GM23338 (cell line): ENCODE measurements at regions not wholly inside any gene's neighbourhood (a gene's known extent, or its start where the extent isn't known, plus 50 kb on each side); places are given as distances from the start of the nearest gene placed in this dataset.

Experiments
- ATAC-seq: fragments of 200-7000 bp; cut with Tn5 transposase; 3 replicates; pipeline ENCODE4 v1.9.1; 2020
- DNase-seq: peaks from one replicate; pipeline ENCODE4 v3.0.0-alpha.2; 2015; ENCODE audit warnings: low spot score
- H2AFZ ChIP-seq: fragments of 200-600 bp; sonication (generic); 2 replicates; pipeline ENCODE4 v1.8.0; 2016; ENCODE audit warnings: antibody characterized with exemption, mild to moderate bottlenecking, moderate library complexity
- H3F3A ChIP-seq: fragments of 200-600 bp; sonication (generic); replicated peaks from 2 replicates; pipeline ENCODE4 v1.8.0; 2017; ENCODE audit warnings: antibody characterized with exemption, mixed run types, low read depth
- H3K27ac ChIP-seq: fragments of 200-600 bp; sonication (generic); 2 replicates; pipeline ENCODE4 v1.6.1; 2016; ENCODE audit warnings: low read depth
- H3K27me3 ChIP-seq: fragments of 200-600 bp; sonication (generic); 2 replicates; pipeline ENCODE4 v1.8.0; 2016; ENCODE audit warnings: mild to moderate bottlenecking, mixed run types, moderate library complexity; ENCODE audit not compliant: insufficient read depth
- H3K36me3 ChIP-seq: fragments of 200-600 bp; sonication (generic); 2 replicates; pipeline ENCODE4 v1.8.0; 2016; ENCODE audit warnings: mild to moderate bottlenecking; ENCODE audit not compliant: insufficient read depth
- H3K4me1 ChIP-seq: fragments of 200-600 bp; sonication (generic); 2 replicates; pipeline ENCODE4 v1.8.0; 2016; ENCODE audit warnings: mild to moderate bottlenecking, moderate library complexity; ENCODE audit not compliant: insufficient read depth
- H3K4me2 ChIP-seq: fragments of 200-600 bp; sonication (generic); 2 replicates; pipeline ENCODE4 v1.7.1; 2017; ENCODE audit warnings: mixed run types
- H3K4me3 ChIP-seq: fragments of 200-600 bp; sonication (generic); 2 replicates; pipeline ENCODE4 v1.6.1; 2016; ENCODE audit warnings: mixed run types
- H3K79me2 ChIP-seq: fragments of 200-600 bp; sonication (generic); replicated peaks from 2 replicates; pipeline ENCODE4 v1.8.0; 2017; ENCODE audit warnings: mild to moderate bottlenecking; ENCODE audit not compliant: insufficient read depth
- H3K9me2 ChIP-seq: fragments of 200-600 bp; sonication (generic); 2 replicates; pipeline ENCODE4 v1.8.0; 2017; ENCODE audit not compliant: insufficient read depth
- H4K20me1 ChIP-seq: fragments of 200-600 bp; sonication (generic); replicated peaks from 2 replicates; pipeline ENCODE4 v1.8.0; 2017; ENCODE audit warnings: mild to moderate bottlenecking; ENCODE audit not compliant: insufficient read depth
- H3K27ac Mint-ChIP-seq: 2 replicates; pipeline ENCODE4 v1.8.0; 2020; ENCODE audit warnings: inconsistent platforms, mild to moderate bottlenecking, moderate library complexity, mixed read lengths
- H3K27me3 Mint-ChIP-seq: 3 replicates; pipeline ENCODE4 v1.8.0; 2022; ENCODE audit warnings: low read depth, mild to moderate bottlenecking, moderate library complexity, mixed read lengths, inconsistent platforms; ENCODE audit not compliant: insufficient read depth, poor library complexity
- H3K36me3 Mint-ChIP-seq: 3 replicates; pipeline ENCODE4 v1.8.0; 2021; ENCODE audit warnings: low read depth, mild to moderate bottlenecking, inconsistent platforms, moderate library complexity, mixed read lengths
- H3K4me1 Mint-ChIP-seq: 3 replicates; pipeline ENCODE4 v1.8.0; 2020; ENCODE audit warnings: mild to moderate bottlenecking, inconsistent platforms, mixed read lengths
- H3K4me3 Mint-ChIP-seq: 3 replicates; pipeline ENCODE4 v1.8.0; 2021; ENCODE audit warnings: moderate library complexity, mild to moderate bottlenecking, inconsistent platforms, mixed read lengths
- H3K9me3 Mint-ChIP-seq: 3 replicates; pipeline ENCODE4 v1.8.0; 2020; ENCODE audit warnings: moderate library complexity, mild to moderate bottlenecking, inconsistent platforms, mixed read lengths
- CREB1 ChIP-seq: fragments of 250-450 bp; sonication (Bioruptor Pico); IDR thresholded peaks from 2 replicates; pipeline ENCODE4 v1.5.0; 2020; ENCODE audit warnings: low read depth, mild to moderate bottlenecking, moderate library complexity
- ETS1 ChIP-seq: IDR thresholded peaks from 2 replicates; pipeline ENCODE4 v1.6.1; 2016; ENCODE audit warnings: antibody characterized with exemption
- EZH2 ChIP-seq: fragments of 200-600 bp; sonication (generic); IDR thresholded peaks from one replicate; pipeline ENCODE4 v1.8.0; 2017; ENCODE audit warnings: antibody characterized with exemption, mild to moderate bottlenecking, low read depth; ENCODE audit not compliant: unreplicated experiment
- EZH2phosphoT487 ChIP-seq: fragments of 200-600 bp; sonication (generic); IDR thresholded peaks from one replicate; pipeline ENCODE4 v1.8.1; 2018; ENCODE audit warnings: antibody characterized with exemption; ENCODE audit not compliant: unreplicated experiment
- JUNB ChIP-seq: IDR thresholded peaks from one replicate; pipeline ENCODE4 v1.6.1; 2016; ENCODE audit warnings: antibody characterized with exemption; ENCODE audit not compliant: unreplicated experiment
- NANOG ChIP-seq: IDR thresholded peaks from 2 replicates; pipeline ENCODE4 v1.6.1; 2016; ENCODE audit warnings: antibody characterized with exemption, borderline replicate concordance
- POLR2AphosphoS5 ChIP-seq: IDR thresholded peaks from 2 replicates; pipeline ENCODE4 v1.6.1; 2016; ENCODE audit warnings: antibody characterized with exemption, low read depth
- REST ChIP-seq: IDR thresholded peaks from one replicate; pipeline ENCODE4 v1.6.1; 2018; ENCODE audit warnings: antibody characterized with exemption; ENCODE audit not compliant: unreplicated experiment
- STAT1 ChIP-seq: IDR thresholded peaks from one replicate; pipeline ENCODE4 v1.6.1; 2016; ENCODE audit warnings: antibody characterized with exemption; ENCODE audit not compliant: unreplicated experiment
- ZNF114 ChIP-seq: fragments of 250-450 bp; sonication (Bioruptor Pico); IDR thresholded peaks from 2 replicates; pipeline ENCODE4 v1.5.0; 2020; ENCODE audit warnings: mild to moderate bottlenecking, moderate library complexity
- ZNF331 ChIP-seq: fragments of 250-450 bp; sonication (Bioruptor Pico); IDR thresholded peaks from 2 replicates; pipeline ENCODE4 v1.5.0; 2020; ENCODE audit warnings: low read depth, mild to moderate bottlenecking, moderate library complexity
- TF ChIP-seq, protein P1 (sequence below): fragments of 250-450 bp; sonication (Bioruptor Pico); IDR thresholded peaks from 2 replicates; pipeline ENCODE4 v1.5.0; 2020; ENCODE audit warnings: mild to moderate bottlenecking, moderate library complexity
- TF ChIP-seq, protein P2 (sequence below), 2 experiments: fragments of 200-600 bp in 1 of 2; sonication (generic) in 1 of 2; conservative IDR thresholded peaks; 2 replicates each; pipeline versions ENCODE4 v1.5.1 to v1.6.1; 2016 to 2017; ENCODE audit warnings: antibody characterized with exemption in 2 of 2, low read depth in 2 of 2, mild to moderate bottlenecking in 2 of 2, moderate library complexity in 1 of 2

GRCh38 chr16:56048425-56049105 lies 142.7 kb upstream of the GNAO1 start:
- Mint-ChIP-seq H3K4me1 (peaks cover 5% of the 10 kb centered on the region; the same call in 1 of the 3 replicates), H3K27me3 (peaks cover 2% of the 10 kb centered on the region), H3K27ac (no peak overlapping the region), H3K36me3 (no peaks in the 10 kb centered on the region), H3K4me3 (no peak overlapping the region), H3K9me3 (no peaks in the 10 kb centered on the region)
- H2AFZ ChIP-seq: no peak overlapping the region
- H3K27me3 ChIP-seq: no peaks in the 10 kb centered on the region
- no peaks in the 10 kb centered on the region for H3K79me2 ChIP-seq
- no peaks in the 10 kb centered on the region for H3K4me1 ChIP-seq
- no peaks in the 10 kb centered on the region for H3K36me3 ChIP-seq
- 0 out of 2 replicates have a peak, but pooled peaks cover 1% of the 10 kb centered on the region for H3K9me2 ChIP-seq
- H3K4me2 ChIP-seq: no peak overlapping the region
- H3F3A ChIP-seq: no peaks in the 10 kb centered on the region
- TF ChIP-seq CREB1 (CRISPR knock-in tag) (no peak), REST (no peak), ETS1 (no peak), JUNB (no peak), STAT1 (no peak), EZH2 (no peak), POLR2AphosphoS5 (no peak), NANOG (no peak), ZNF331 (CRISPR knock-in tag) (no peak), EZH2phosphoT487 (no peak), ZNF114 (no peak)
- TF ChIP-seq, protein P1, sequence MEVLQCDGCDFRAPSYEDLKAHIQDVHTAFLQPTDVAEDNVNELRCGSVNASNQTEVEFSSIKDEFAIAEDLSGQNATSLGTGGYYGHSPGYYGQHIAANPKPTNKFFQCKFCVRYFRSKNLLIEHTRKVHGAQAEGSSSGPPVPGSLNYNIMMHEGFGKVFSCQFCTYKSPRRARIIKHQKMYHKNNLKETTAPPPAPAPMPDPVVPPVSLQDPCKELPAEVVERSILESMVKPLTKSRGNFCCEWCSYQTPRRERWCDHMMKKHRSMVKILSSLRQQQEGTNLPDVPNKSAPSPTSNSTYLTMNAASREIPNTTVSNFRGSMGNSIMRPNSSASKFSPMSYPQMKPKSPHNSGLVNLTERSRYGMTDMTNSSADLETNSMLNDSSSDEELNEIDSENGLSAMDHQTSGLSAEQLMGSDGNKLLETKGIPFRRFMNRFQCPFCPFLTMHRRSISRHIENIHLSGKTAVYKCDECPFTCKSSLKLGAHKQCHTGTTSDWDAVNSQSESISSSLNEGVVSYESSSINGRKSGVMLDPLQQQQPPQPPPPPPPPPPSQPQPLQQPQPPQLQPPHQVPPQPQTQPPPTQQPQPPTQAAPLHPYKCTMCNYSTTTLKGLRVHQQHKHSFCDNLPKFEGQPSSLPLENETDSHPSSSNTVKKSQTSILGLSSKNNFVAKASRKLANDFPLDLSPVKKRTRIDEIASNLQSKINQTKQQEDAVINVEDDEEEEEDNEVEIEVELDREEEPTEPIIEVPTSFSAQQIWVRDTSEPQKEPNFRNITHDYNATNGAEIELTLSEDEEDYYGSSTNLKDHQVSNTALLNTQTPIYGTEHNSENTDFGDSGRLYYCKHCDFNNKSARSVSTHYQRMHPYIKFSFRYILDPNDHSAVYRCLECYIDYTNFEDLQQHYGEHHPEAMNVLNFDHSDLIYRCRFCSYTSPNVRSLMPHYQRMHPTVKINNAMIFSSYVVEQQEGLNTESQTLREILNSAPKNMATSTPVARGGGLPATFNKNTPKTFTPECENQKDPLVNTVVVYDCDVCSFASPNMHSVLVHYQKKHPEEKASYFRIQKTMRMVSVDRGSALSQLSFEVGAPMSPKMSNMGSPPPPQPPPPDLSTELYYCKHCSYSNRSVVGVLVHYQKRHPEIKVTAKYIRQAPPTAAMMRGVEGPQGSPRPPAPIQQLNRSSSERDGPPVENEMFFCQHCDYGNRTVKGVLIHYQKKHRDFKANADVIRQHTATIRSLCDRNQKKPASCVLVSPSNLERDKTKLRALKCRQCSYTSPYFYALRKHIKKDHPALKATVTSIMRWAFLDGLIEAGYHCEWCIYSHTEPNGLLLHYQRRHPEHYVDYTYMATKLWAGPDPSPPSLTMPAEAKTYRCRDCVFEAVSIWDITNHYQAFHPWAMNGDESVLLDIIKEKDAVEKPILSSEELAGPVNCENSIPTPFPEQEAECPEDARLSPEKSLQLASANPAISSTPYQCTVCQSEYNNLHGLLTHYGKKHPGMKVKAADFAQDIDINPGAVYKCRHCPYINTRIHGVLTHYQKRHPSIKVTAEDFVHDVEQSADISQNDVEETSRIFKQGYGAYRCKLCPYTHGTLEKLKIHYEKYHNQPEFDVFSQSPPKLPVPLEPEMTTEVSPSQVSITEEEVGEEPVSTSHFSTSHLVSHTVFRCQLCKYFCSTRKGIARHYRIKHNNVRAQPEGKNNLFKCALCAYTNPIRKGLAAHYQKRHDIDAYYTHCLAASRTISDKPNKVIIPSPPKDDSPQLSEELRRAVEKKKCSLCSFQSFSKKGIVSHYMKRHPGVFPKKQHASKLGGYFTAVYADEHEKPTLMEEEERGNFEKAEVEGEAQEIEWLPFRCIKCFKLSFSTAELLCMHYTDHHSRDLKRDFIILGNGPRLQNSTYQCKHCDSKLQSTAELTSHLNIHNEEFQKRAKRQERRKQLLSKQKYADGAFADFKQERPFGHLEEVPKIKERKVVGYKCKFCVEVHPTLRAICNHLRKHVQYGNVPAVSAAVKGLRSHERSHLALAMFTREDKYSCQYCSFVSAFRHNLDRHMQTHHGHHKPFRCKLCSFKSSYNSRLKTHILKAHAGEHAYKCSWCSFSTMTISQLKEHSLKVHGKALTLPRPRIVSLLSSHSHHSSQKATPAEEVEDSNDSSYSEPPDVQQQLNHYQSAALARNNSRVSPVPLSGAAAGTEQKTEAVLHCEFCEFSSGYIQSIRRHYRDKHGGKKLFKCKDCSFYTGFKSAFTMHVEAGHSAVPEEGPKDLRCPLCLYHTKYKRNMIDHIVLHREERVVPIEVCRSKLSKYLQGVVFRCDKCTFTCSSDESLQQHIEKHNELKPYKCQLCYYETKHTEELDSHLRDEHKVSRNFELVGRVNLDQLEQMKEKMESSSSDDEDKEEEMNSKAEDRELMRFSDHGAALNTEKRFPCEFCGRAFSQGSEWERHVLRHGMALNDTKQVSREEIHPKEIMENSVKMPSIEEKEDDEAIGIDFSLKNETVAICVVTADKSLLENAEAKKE: no peak
- TF ChIP-seq, protein P2, sequence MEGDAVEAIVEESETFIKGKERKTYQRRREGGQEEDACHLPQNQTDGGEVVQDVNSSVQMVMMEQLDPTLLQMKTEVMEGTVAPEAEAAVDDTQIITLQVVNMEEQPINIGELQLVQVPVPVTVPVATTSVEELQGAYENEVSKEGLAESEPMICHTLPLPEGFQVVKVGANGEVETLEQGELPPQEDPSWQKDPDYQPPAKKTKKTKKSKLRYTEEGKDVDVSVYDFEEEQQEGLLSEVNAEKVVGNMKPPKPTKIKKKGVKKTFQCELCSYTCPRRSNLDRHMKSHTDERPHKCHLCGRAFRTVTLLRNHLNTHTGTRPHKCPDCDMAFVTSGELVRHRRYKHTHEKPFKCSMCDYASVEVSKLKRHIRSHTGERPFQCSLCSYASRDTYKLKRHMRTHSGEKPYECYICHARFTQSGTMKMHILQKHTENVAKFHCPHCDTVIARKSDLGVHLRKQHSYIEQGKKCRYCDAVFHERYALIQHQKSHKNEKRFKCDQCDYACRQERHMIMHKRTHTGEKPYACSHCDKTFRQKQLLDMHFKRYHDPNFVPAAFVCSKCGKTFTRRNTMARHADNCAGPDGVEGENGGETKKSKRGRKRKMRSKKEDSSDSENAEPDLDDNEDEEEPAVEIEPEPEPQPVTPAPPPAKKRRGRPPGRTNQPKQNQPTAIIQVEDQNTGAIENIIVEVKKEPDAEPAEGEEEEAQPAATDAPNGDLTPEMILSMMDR (conservative IDR thresholded peaks at IDR 0.05; ENCODE audit: low read depth in 2 of 2): no peak
- ATAC-seq (no peak), DNase-seq (no peak)
- H3K27ac ChIP-seq: no peak overlapping the region
- no peak overlapping the region for H3K4me3 ChIP-seq
- no peaks in the 10 kb centered on the region for H4K20me1 ChIP-seq
